K562 (cell line): ENCODE measurements at regions not wholly inside any gene's neighbourhood (a gene's known extent, or its start where the extent isn't known, plus 50 kb on each side); places are given as distances from the start of the nearest gene placed in this dataset.

Source experiments
- ARID3B ChIP-seq: fragments of 250-450 bp; sonication (Bioruptor Pico); IDR thresholded peaks from 2 replicates; pipeline ENCODE4 v1.4.0; 2020; ENCODE audit warnings: borderline replicate concordance
- ATF4 ChIP-seq: fragments of 450-650 bp; formaldehyde crosslinking; IDR thresholded peaks from 2 replicates; pipeline ENCODE4 v1.4.0; 2022; ENCODE audit warnings: mild to moderate bottlenecking, moderate library complexity
- CUX1 ChIP-seq: fragments of 200-800 bp; sonication (Bioruptor generic); IDR thresholded peaks from 2 replicates; pipeline ENCODE4 v1.6.1; 2016; ENCODE audit warnings: missing genetic modification characterization, missing compliant biosample characterization
- EP300 ChIP-seq: IDR thresholded peaks from 2 replicates; pipeline ENCODE4 v1.6.1; 2012; ENCODE audit warnings: low read length, improper control_type of control experiment
- ESRRA ChIP-seq: fragments of 450-650 bp; IDR thresholded peaks from 2 replicates; pipeline ENCODE4 v1.6.1; 2014; ENCODE audit warnings: low read depth, mild to moderate bottlenecking, moderate library complexity, borderline replicate concordance
- IRF9 ChIP-seq: fragments of 450-650 bp; IDR thresholded peaks from 2 replicates; pipeline ENCODE4 v1.6.1; 2016; ENCODE audit warnings: missing biosample characterization, missing genetic modification characterization
- NFE2L1 ChIP-seq: fragments of 450-650 bp; IDR thresholded peaks from 2 replicates; pipeline ENCODE4 v1.6.1; 2016; ENCODE audit warnings: missing genetic modification characterization, low read depth, mild to moderate bottlenecking, missing compliant biosample characterization, moderate library complexity, borderline replicate concordance
- NFIX ChIP-seq: fragments of 250-450 bp; sonication (Bioruptor Pico); IDR thresholded peaks from 2 replicates; pipeline ENCODE4 v1.4.0; 2020; ENCODE audit warnings: low read depth, mild to moderate bottlenecking, moderate library complexity
- PML ChIP-seq: IDR thresholded peaks from 2 replicates; pipeline ENCODE4 v1.6.1; 2012; ENCODE audit warnings: low read length, inconsistent platforms
- TCF7L2 ChIP-seq: fragments of 150-350 bp; IDR thresholded peaks from 2 replicates; pipeline ENCODE4 v1.6.1; 2016; ENCODE audit warnings: low read depth, mild to moderate bottlenecking, low read length, moderate library complexity
- YBX1 ChIP-seq: fragments of 450-650 bp; IDR thresholded peaks from 2 replicates; pipeline ENCODE4 v1.7.1; 2016; ENCODE audit warnings: mild to moderate bottlenecking
- ZNF282 ChIP-seq: sonication (generic); formaldehyde crosslinking; IDR thresholded peaks from 2 replicates; pipeline ENCODE4 v1.8.1; 2023; ENCODE audit warnings: missing genetic modification reagents

GRCh38 chr5:60519372-60519771 lies 180.6 kb downstream of the DEPDC1B start:
- TF ChIP-seq ARID3B (CRISPR knock-in tag) (no peak), NFIX (CRISPR knock-in tag) (no peak), ESRRA (no peak), PML (no peak), EP300 (no peak), ZNF282 (CRISPR knock-in tag) (no peak), CUX1 (CRISPR knock-in tag) (no peak), YBX1 (no peak), IRF9 (tag) (no peak), NFE2L1 (no peak), ATF4 (CRISPR knock-in tag) (no peak), TCF7L2 (no peak)
